ENCODE measurements at regions not wholly inside any gene's neighbourhood (a gene's known extent, or its start where the extent isn't known, plus 50 kb on each side); places are given as distances from the start of the nearest gene placed in this dataset.
"Not testable (repeated sequence)": the region's sequence is repeated elsewhere in the genome, so short reads cannot be mapped to it uniquely, and the experiment has no call there.

DNA sequence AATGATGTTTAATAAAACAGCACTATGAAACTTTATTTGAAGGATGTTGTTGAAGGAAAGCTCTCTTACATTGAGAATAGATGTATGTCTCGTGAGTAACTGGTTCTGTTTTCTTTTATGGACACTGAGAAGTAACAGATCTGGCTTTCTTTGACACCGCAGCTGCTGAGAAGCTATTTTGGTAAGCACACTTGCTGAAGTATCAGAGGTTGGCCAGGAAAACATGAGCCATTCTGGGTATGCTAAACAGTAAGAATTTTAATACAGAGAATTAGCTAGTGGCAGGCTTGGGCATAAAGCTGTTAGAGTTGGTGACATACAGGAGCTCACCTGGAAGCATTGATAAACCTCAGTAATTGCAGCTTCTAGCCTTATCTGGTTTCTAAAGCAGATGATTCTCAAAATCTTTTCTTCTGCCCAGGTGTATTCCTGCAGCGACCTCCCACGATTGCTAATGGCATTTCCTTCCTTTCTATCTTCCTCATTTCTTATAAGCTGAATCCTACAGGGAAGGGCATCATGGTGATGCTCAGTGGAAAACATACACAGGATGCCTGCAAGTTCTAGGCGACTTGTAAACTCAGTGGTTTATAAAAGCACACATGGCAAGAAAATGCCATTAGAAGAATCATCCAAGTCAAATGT, 291.6 kb upstream of the SLC16A7 start:
- no peak overlapping the region for H3K27ac Mint-ChIP-seq
- H3K4me1 Mint-ChIP-seq, result no peaks in the 10 kb centered on the region
- ChIA-PET CTCF (no interaction called here), POLR2A (no interaction called here)
- H3K36me3 Mint-ChIP-seq, result no peaks in the 10 kb centered on the region
- no peaks in the 10 kb centered on the region for H3K27me3 ChIP-seq (ENCODE audit: insufficient read depth, low read length, poor library complexity, severe bottlenecking)
- peaks cover 0 to 8% (median 0%) of the 10 kb centered on the region in 5 donors for H3K9me3 Mint-ChIP-seq
- H3K9me3 ChIP-seq (ENCODE audit: low read length), result no peaks in the 10 kb centered on the region
- H3K4me3 ChIP-seq (ENCODE audit: low read length), result no peak overlapping the region
- H3K27ac ChIP-seq (ENCODE audit: low read depth, low read length), result no peak overlapping the region
- no peaks in the 10 kb centered on the region for H3K36me3 ChIP-seq (ENCODE audit: insufficient read depth, low read length)
- H3K4me1 ChIP-seq (ENCODE audit: insufficient read depth, low read length), result no peaks in the 10 kb centered on the region
- no peak overlapping the region for H3K4me3 Mint-ChIP-seq
- H3K27me3 Mint-ChIP-seq, result peaks cover 0 to 1% of the 10 kb centered on the region in 2 donors
- DNase-seq, result no peak

DNA sequence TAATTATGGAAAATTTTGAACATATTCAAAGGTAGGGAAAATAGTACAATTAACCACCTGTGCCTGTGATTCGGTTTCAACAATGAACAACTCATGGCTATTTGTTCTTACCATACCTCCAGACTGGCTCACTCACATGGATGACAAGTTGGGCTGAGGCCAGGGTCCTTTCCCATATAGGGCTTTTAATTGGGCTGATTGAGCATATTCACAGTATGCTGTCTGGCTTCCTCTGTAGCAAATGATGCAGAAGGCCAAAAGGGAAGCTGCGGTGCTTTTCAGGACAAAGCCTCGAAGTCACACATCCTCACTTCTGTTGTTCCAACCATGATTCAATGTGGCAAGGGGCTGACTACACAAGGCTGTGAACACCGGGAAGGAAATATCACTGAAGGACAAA, 297.5 kb upstream of the SLC16A7 start:
- Histone ChIP-seq H3K9me3 (ENCODE audit: low read length) (no peaks in the 10 kb centered on the region), H3K36me3 (ENCODE audit: insufficient read depth, low read length) (no peaks in the 10 kb centered on the region), H3K4me1 (ENCODE audit: insufficient read depth, low read length) (no peaks in the 10 kb centered on the region), H3K27ac (ENCODE audit: low read depth, low read length) (no peak overlapping the region), H3K4me3 (ENCODE audit: low read length) (no peak overlapping the region), H3K27me3 (ENCODE audit: insufficient read depth, low read length, poor library complexity, severe bottlenecking) (no peaks in the 10 kb centered on the region)
- Mint-ChIP-seq H3K4me3 (no peak overlapping the region), H3K27ac (no peak overlapping the region), H3K9me3 (peaks cover 0 to 6% (median 0%) of the 10 kb centered on the region in 5 donors), H3K27me3 (peaks cover 0 to 1% of the 10 kb centered on the region in 2 donors), H3K36me3 (no peaks in the 10 kb centered on the region), H3K4me1 (no peaks in the 10 kb centered on the region)
- DNase-seq, result no peak
- ChIA-PET CTCF (no interaction called here), POLR2A (no interaction called here)

DNA sequence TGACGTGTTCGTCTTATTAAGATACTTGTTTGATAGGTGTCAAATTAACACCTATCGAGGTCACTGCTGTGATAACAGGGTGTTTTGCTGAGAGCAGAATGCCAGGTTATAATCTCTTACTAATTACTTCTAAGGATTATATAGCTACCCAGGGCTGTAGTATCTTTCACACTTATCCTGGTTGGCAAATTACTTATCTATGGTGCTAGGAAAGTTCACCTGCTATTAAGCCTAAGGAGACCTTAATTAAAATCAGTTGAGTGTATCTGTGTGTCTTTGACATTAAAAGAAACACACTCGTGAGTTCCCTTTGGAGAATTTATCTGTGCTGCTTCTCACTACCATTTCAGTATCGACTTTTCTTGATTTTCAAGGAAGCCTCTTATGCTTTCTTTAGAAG, 301.6 kb upstream of the SLC16A7 start:
- Mint-ChIP-seq H3K4me1 (no peaks in the 10 kb centered on the region), H3K27me3 (no peaks in the 10 kb centered on the region), H3K27ac (no peak overlapping the region), H3K9me3 (peaks cover 0 to 1% (median 0%) of the 10 kb centered on the region in 5 donors), H3K36me3 (no peaks in the 10 kb centered on the region), H3K4me3 (no peak overlapping the region)
- Histone ChIP-seq H3K4me1 (ENCODE audit: insufficient read depth, low read length) (no peaks in the 10 kb centered on the region), H3K36me3 (ENCODE audit: insufficient read depth, low read length) (no peaks in the 10 kb centered on the region), H3K9me3 (ENCODE audit: low read length) (no peaks in the 10 kb centered on the region), H3K27me3 (ENCODE audit: insufficient read depth, low read length, poor library complexity, severe bottlenecking) (no peaks in the 10 kb centered on the region), H3K4me3 (ENCODE audit: low read length) (no peak overlapping the region), H3K27ac (ENCODE audit: low read depth, low read length) (no peak overlapping the region)
- CTCF ChIA-PET, result no interaction called here
- POLR2A ChIA-PET, result no interaction called here
- DNase-seq, result no peak

GRCh38 chr12:59282999-59283398, 312.8 kb upstream of the SLC16A7 start:
- Histone ChIP-seq H3K4me1 (ENCODE audit: insufficient read depth, low read length) (no peaks in the 10 kb centered on the region), H3K4me3 (ENCODE audit: low read length) (no peak overlapping the region), H3K9me3 (ENCODE audit: low read length) (no peaks in the 10 kb centered on the region), H3K27ac (ENCODE audit: low read depth, low read length) (no peak overlapping the region), H3K36me3 (ENCODE audit: insufficient read depth, low read length) (no peaks in the 10 kb centered on the region), H3K27me3 (ENCODE audit: insufficient read depth, low read length, poor library complexity, severe bottlenecking) (no peaks in the 10 kb centered on the region)
- H3K4me3 Mint-ChIP-seq, result no peak overlapping the region
- CTCF ChIA-PET, result no interaction called here
- peaks cover 0 to 2% of the 10 kb centered on the region in 2 donors for H3K27me3 Mint-ChIP-seq
- POLR2A ChIA-PET, result no interaction called here
- DNase-seq, result no peak
- H3K4me1 Mint-ChIP-seq, result no peaks in the 10 kb centered on the region
- H3K9me3 Mint-ChIP-seq, result peaks cover 0 to 5% (median 0%) of the 10 kb centered on the region in 5 donors
- no peak overlapping the region for H3K27ac Mint-ChIP-seq
- H3K36me3 Mint-ChIP-seq, result no peaks in the 10 kb centered on the region

GRCh38 chr12:59273561-59273960, 322.3 kb upstream of the SLC16A7 start:
- H3K4me3 ChIP-seq (ENCODE audit: low read length); H3K4me1 ChIP-seq (ENCODE audit: insufficient read depth, low read length); POLR2A ChIA-PET; H3K9me3 ChIP-seq (ENCODE audit: low read length); H3K36me3 ChIP-seq (ENCODE audit: insufficient read depth, low read length); CTCF ChIA-PET; H3K27me3 Mint-ChIP-seq; H3K4me3 Mint-ChIP-seq; H3K4me1 Mint-ChIP-seq; H3K27ac ChIP-seq (ENCODE audit: low read depth, low read length); H3K36me3 Mint-ChIP-seq; H3K27ac Mint-ChIP-seq; H3K27me3 ChIP-seq (ENCODE audit: insufficient read depth, low read length, poor library complexity, severe bottlenecking); DNase-seq: not testable (repeated sequence)
- peaks cover 8 to 32% (median 11%) of the 10 kb centered on the region in 5 donors for H3K9me3 Mint-ChIP-seq

DNA sequence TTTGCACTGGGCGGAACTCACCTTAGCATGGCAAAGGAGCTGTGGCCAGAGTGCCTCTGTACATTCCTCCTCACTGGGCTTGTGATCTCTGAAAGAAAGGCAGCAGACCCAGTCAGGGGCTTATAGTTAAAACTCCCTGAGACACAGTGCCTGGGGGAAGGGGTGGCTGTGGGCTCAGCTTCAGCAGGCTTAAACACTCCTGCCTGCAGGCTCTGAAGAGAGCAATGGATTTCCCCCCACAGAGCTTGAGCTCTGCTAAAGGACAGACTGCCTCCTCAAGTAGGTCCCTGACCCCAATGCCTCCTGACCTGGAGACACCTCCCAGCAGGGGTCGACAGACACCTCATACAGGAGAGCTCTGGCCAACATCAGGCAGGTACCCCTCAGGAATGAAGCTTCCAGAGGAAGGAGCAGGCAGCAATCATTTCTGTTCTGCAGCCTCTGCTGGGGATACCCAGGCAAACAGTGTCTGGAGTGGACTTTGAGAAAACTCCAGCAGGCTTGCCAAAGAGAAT, 327.5 kb upstream of the SLC16A7 start:
- Mint-ChIP-seq H3K27ac (peak overlapping the region in 1 of 8 donors; percentile 32), H3K27me3 (peaks cover 0 to 2% of the 10 kb centered on the region in 2 donors), H3K36me3 (no peaks in the 10 kb centered on the region), H3K4me1 (no peaks in the 10 kb centered on the region), H3K4me3 (no peak overlapping the region), H3K9me3 (peaks cover 3 to 17% (median 11%) of the 10 kb centered on the region in 5 donors)
- no peaks in the 10 kb centered on the region for H3K9me3 ChIP-seq (ENCODE audit: low read length)
- no peaks in the 10 kb centered on the region for H3K27me3 ChIP-seq (ENCODE audit: insufficient read depth, low read length, poor library complexity, severe bottlenecking)
- no peak for DNase-seq
- no peaks in the 10 kb centered on the region for H3K36me3 ChIP-seq (ENCODE audit: insufficient read depth, low read length)
- no peaks in the 10 kb centered on the region for H3K4me1 ChIP-seq (ENCODE audit: insufficient read depth, low read length)
- CTCF ChIA-PET, result no interaction called here
- POLR2A ChIA-PET, result no interaction called here
- H3K4me3 ChIP-seq (ENCODE audit: low read length), result no peak overlapping the region
- H3K27ac ChIP-seq (ENCODE audit: low read depth, low read length), result no peak overlapping the region

GRCh38 chr12:59260202-59260601, 335.6 kb upstream of the SLC16A7 start:
- H3K27ac Mint-ChIP-seq, result no peak overlapping the region
- no peaks in the 10 kb centered on the region for H3K27me3 Mint-ChIP-seq
- ChIA-PET CTCF (no interaction called here), POLR2A (no interaction called here)
- peaks cover 0 to 11% (median 0%) of the 10 kb centered on the region in 5 donors for H3K9me3 Mint-ChIP-seq
- H3K27ac ChIP-seq (ENCODE audit: low read depth, low read length), result no peak overlapping the region
- H3K4me3 Mint-ChIP-seq, result no peak overlapping the region
- no peaks in the 10 kb centered on the region for H3K4me1 ChIP-seq (ENCODE audit: insufficient read depth, low read length)
- H3K4me1 Mint-ChIP-seq, result no peaks in the 10 kb centered on the region
- H3K36me3 Mint-ChIP-seq, result no peaks in the 10 kb centered on the region
- DNase-seq, result no peak
- H3K27me3 ChIP-seq (ENCODE audit: insufficient read depth, low read length, poor library complexity, severe bottlenecking), result no peaks in the 10 kb centered on the region
- H3K9me3 ChIP-seq (ENCODE audit: low read length), result no peaks in the 10 kb centered on the region
- no peaks in the 10 kb centered on the region for H3K36me3 ChIP-seq (ENCODE audit: insufficient read depth, low read length)
- no peak overlapping the region for H3K4me3 ChIP-seq (ENCODE audit: low read length)

GRCh38 chr12:59252731-59253130, 332.4 kb upstream of the LRIG3 start:
- Histone ChIP-seq H3K27ac (ENCODE audit: low read depth, low read length) (no peak overlapping the region), H3K4me3 (ENCODE audit: low read length) (no peak overlapping the region), H3K4me1 (ENCODE audit: insufficient read depth, low read length) (no peaks in the 10 kb centered on the region), H3K27me3 (ENCODE audit: insufficient read depth, low read length, poor library complexity, severe bottlenecking) (no peaks in the 10 kb centered on the region), H3K36me3 (ENCODE audit: insufficient read depth, low read length) (no peaks in the 10 kb centered on the region), H3K9me3 (ENCODE audit: low read length) (peaks cover 6% of the 10 kb centered on the region)
- no peak for DNase-seq
- no peak overlapping the region for H3K4me3 Mint-ChIP-seq
- H3K36me3 Mint-ChIP-seq, result no peaks in the 10 kb centered on the region
- no peaks in the 10 kb centered on the region for H3K4me1 Mint-ChIP-seq
- ChIA-PET CTCF (no interaction called here), POLR2A (no interaction called here)
- no peak overlapping the region for H3K27ac Mint-ChIP-seq
- peaks cover 11 to 16% (median 12%) of the 10 kb centered on the region in 5 donors for H3K9me3 Mint-ChIP-seq
- no peaks in the 10 kb centered on the region for H3K27me3 Mint-ChIP-seq

Measured in CD8-positive, alpha-beta memory T cell (primary cell).